Uterus (tissue), 2 donors: ENCODE measurements at regions not wholly inside any gene's neighbourhood (a gene's known extent, or its start where the extent isn't known, plus 50 kb on each side); places are given as distances from the start of the nearest gene placed in this dataset.

Experiments
- POLR2A ChIP-seq, 2 donors: fragments of 450-650 bp; IDR thresholded peaks; one replicate each; pipeline ENCODE4 v1.6.1; 2016; ENCODE audit warnings: antibody characterized with exemption in 2 of 2, mild to moderate bottlenecking in 1 of 2, moderate library complexity in 1 of 2
- TF ChIP-seq, protein P1 (sequence below), 4 experiments: fragments of 200-600 bp in 2 of 4; fragments of 450-650 bp in 2 of 4; sonication (generic) in 2 of 4; IDR thresholded peaks; one replicate each; pipeline ENCODE4 v1.5.1; 2016 to 2019; ENCODE audit warnings: antibody characterized with exemption in 4 of 4, mild to moderate bottlenecking in 2 of 4, moderate library complexity in 1 of 4

- TF ChIP-seq, protein P1, sequence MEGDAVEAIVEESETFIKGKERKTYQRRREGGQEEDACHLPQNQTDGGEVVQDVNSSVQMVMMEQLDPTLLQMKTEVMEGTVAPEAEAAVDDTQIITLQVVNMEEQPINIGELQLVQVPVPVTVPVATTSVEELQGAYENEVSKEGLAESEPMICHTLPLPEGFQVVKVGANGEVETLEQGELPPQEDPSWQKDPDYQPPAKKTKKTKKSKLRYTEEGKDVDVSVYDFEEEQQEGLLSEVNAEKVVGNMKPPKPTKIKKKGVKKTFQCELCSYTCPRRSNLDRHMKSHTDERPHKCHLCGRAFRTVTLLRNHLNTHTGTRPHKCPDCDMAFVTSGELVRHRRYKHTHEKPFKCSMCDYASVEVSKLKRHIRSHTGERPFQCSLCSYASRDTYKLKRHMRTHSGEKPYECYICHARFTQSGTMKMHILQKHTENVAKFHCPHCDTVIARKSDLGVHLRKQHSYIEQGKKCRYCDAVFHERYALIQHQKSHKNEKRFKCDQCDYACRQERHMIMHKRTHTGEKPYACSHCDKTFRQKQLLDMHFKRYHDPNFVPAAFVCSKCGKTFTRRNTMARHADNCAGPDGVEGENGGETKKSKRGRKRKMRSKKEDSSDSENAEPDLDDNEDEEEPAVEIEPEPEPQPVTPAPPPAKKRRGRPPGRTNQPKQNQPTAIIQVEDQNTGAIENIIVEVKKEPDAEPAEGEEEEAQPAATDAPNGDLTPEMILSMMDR (IDR thresholded peaks at IDR 0.05): no peak
- no peak for TF ChIP-seq POLR2A (IDR thresholded peaks at IDR 0.05)
Observed at GRCh38 chr3:63015614-63016309, 140.5 kb upstream of the CADPS start.
